ENCODE measurements at regions not wholly inside any gene's neighbourhood (a gene's known extent, or its start where the extent isn't known, plus 50 kb on each side); places are given as distances from the start of the nearest gene placed in this dataset.
"Not testable (repeated sequence)": the region's sequence is repeated elsewhere in the genome, so short reads cannot be mapped to it uniquely, and the experiment has no call there.

DNA sequence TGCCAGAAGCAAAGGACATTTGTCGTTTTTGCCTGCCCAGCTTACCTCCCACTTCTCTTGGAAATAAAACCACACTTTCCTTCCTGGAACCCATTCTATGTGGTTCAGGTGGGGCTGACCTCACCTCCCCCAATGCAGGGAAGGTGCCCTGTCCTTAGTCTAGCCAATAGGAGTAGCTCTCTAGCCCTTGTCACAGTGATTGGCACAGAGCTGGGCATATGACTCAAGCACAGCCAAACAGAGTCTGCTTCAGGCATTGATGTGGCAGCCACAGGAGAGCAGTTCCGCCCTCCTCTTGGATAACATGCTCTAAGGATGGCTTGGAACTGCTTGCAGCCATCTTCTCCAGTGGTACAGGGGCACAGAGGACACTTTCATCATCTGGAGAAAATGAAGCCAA lies 134.0 kb downstream of the LRIG2 start:
- TF ChIP-seq, protein P1, sequence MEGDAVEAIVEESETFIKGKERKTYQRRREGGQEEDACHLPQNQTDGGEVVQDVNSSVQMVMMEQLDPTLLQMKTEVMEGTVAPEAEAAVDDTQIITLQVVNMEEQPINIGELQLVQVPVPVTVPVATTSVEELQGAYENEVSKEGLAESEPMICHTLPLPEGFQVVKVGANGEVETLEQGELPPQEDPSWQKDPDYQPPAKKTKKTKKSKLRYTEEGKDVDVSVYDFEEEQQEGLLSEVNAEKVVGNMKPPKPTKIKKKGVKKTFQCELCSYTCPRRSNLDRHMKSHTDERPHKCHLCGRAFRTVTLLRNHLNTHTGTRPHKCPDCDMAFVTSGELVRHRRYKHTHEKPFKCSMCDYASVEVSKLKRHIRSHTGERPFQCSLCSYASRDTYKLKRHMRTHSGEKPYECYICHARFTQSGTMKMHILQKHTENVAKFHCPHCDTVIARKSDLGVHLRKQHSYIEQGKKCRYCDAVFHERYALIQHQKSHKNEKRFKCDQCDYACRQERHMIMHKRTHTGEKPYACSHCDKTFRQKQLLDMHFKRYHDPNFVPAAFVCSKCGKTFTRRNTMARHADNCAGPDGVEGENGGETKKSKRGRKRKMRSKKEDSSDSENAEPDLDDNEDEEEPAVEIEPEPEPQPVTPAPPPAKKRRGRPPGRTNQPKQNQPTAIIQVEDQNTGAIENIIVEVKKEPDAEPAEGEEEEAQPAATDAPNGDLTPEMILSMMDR (IDR thresholded peaks at IDR 0.05; ENCODE audit: low read length, missing control alignments) = no peak
- no peak for DNase-seq (ENCODE audit: low read depth)
- H3K4me3 ChIP-seq (replicated peaks; ENCODE audit: low read depth, low read length) = no peak overlapping the region

GRCh38 chr1:113207457-113207856 lies 134.5 kb downstream of the LRIG2 start:
- no peak overlapping the region for H3K4me3 ChIP-seq (replicated peaks; ENCODE audit: low read depth, low read length)
- no peak for DNase-seq (ENCODE audit: low read depth)
- TF ChIP-seq, protein P1 (IDR thresholded peaks at IDR 0.05; ENCODE audit: low read length, missing control alignments) = no peak

DNA sequence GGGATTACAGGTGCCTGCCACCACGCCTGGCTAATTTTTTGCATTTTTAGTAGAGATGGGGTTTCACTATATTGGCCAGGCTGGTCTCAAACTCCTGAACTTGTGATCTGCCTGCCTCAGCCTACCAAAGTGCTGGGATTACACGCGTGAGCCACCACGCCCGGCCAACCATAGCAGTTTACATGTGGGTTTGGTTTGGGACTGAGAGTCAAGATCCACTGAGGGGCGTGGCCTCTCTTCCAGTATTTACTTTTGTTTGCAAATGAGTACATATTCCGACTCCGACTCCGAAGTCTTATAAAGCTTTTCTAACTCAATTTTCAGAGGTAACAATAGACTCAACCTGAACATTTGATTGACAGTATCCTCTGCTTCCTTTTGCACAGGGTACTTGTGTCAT lies 135.4 kb downstream of the LRIG2 start:
- not testable (repeated sequence) for H3K4me3 ChIP-seq (replicated peaks; ENCODE audit: low read depth, low read length); DNase-seq (ENCODE audit: low read depth)

DNA sequence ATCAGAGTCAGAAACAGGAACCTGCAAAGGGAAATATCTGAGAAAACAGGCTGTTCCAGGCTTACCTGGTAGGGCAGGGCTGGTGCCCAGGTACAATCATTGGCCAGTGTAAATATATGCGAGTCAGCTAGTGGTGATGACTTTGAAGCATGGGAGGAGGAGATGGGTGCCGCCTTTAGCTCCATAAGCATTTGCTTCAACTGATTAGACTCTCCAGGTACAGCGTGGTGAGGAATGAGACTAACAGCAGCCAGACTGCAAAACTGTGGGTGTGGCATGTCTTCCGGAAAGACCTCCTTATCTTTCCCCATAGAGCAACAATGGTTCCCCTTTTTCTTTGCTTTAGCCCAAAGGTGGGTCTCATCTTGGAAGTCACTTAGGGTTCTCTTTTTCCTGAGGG lies 137.2 kb downstream of the LRIG2 start:
- TF ChIP-seq, protein P1 (IDR thresholded peaks at IDR 0.05; ENCODE audit: low read length, missing control alignments) = no peak
- H3K4me3 ChIP-seq (replicated peaks; ENCODE audit: low read depth, low read length) = no peak overlapping the region
- no peak for DNase-seq (ENCODE audit: low read depth)

DNA sequence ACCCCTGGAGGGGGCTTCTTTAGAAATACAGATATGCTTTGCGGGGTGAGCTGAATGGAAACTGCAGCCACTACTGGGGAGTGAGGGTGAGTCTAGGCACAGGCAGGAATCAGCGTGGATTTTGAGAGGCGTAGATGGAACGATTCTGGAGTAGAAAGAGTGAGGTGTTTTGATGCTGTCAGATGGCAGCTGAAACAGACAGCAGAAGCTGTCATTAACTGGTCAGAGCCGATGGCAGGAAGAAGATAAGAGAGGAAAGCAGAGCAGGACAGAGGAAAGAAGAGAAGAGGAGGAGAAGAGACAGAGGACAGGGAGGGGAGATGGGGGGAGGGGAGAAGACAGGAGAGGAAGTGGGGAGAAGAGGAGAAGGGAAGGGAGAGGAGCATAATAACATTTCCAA lies 138.5 kb downstream of the LRIG2 start:
- DNase-seq (ENCODE audit: low read depth) = no peak
- TF ChIP-seq, protein P1 (IDR thresholded peaks at IDR 0.05; ENCODE audit: low read length, missing control alignments) = no peak
- H3K4me3 ChIP-seq (replicated peaks; ENCODE audit: low read depth, low read length) = no peak overlapping the region

DNA sequence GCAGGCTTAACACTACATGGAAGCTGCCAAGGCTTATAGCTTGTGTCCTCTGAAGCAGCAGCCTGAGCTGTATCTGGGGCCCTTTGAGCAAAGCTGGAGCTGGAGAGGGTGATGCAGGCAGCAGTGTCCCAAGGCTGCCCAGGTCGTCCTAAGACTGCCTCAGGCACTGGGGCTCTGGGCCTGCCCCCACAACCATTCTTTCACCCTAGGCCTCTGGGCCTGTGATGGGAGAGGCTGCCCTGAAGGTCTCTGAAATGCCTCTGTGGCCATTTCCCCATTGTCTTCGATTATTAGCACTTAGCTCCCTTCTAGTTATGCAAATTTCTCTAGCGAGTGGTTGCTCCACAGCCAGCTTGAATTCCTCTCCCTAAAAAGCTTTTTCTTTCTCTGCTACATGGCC lies 142.0 kb downstream of the LRIG2 start:
- TF ChIP-seq, protein P1 (IDR thresholded peaks at IDR 0.05; ENCODE audit: low read length, missing control alignments) = no peak
- no peak for DNase-seq (ENCODE audit: low read depth)
- no peak overlapping the region for H3K4me3 ChIP-seq (replicated peaks; ENCODE audit: low read depth, low read length)

DNA sequence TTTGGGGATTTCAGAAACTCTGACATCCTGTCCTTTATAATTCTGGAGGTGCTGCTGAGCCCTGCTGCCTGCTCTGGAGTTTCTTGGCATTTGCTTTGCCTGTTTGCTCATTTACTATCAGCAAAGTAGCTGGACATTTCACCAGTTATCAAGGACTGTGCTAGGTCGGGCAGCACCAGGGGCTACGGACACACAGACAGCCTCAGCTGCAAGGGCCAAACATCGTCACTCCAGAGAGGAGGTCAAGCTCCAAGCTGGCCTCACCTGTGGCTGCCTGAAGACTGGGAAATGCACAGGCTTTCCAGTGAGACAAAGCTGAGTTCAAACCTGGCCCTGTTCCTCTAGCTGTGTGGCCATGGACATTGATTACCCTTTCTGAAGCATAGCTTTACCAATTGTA lies 143.7 kb downstream of the LRIG2 start:
- TF ChIP-seq, protein P1 (IDR thresholded peaks at IDR 0.05; ENCODE audit: low read length, missing control alignments) = no peak

More for the DNA sequence above, 143.7 kb downstream of the LRIG2 start:
- DNase-seq (ENCODE audit: low read depth) = no peak
- no peak overlapping the region for H3K4me3 ChIP-seq (replicated peaks; ENCODE audit: low read depth, low read length)
